Stomach (tissue), 4 donors: ENCODE measurements at regions not wholly inside any gene's neighbourhood (a gene's known extent, or its start where the extent isn't known, plus 50 kb on each side); places are given as distances from the start of the nearest gene placed in this dataset.

Source experiments
- CTCF ChIP-seq, 7 experiments: fragments of 450-650 bp in 4 of 7; fragments of 200-600 bp in 3 of 7; sonication (generic) in 3 of 7; IDR thresholded peaks; one replicate each; pipeline ENCODE4 v1.5.1; 2016 to 2019; ENCODE audit warnings: antibody characterized with exemption in 7 of 7, control low read depth in 2 of 7, mild to moderate bottlenecking in 1 of 7
- EP300 ChIP-seq: sonication (generic); formaldehyde crosslinking; IDR thresholded peaks from one replicate; pipeline ENCODE4 v1.6.1; 2017; ENCODE audit warnings: antibody characterized with exemption
- POLR2A ChIP-seq, 4 donors: fragments of 450-650 bp; IDR thresholded peaks; one replicate each; pipeline ENCODE4 v1.6.1; 2016; ENCODE audit warnings: antibody characterized with exemption in 4 of 4, control low read depth in 2 of 4, mild to moderate bottlenecking in 1 of 4, moderate library complexity in 1 of 4
- POLR2AphosphoS5 ChIP-seq, 3 donors: sonication (generic); formaldehyde crosslinking; IDR thresholded peaks; one replicate each; pipeline ENCODE4 v1.6.1; 2016; ENCODE audit warnings: antibody characterized with exemption in 3 of 3

DNA sequence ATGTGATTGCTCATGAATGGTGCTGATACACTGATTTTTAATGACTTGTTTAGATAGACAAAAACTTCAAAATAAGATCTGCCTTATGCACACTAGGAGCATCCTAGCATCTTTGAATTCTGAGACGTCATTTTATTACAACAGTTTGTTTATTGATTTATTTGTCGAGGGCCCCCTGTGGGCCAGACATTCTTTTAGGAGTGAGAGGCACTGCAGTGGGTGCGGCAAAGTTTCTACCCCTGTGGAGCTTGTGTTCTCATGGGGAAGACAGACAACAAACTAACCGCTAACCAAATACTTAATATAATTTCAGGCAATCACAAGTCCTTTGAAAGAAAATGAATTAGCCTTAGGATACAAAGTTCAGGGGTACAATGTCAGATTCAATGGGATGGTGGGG is 363.1 kb downstream of the RPS24 start:
- TF ChIP-seq CTCF (IDR thresholded peaks at IDR 0.05) (no peak), POLR2AphosphoS5 (IDR thresholded peaks at IDR 0.05) (no peak), POLR2A (IDR thresholded peaks at IDR 0.05) (no peak), EP300 (no peak)
